Uterus (tissue), 3 donors: ENCODE measurements at regions not wholly inside any gene's neighbourhood (a gene's known extent, or its start where the extent isn't known, plus 50 kb on each side); places are given as distances from the start of the nearest gene placed in this dataset.

Source experiments
- DNase-seq, 2 donors: peaks; one replicate each; pipeline ENCODE4 v3.0.0-alpha.2; 2019 to 2020
- H3K27ac ChIP-seq, 2 donors: fragments of 200-600 bp; sonication (generic); 1 replicate in 1 of 2; 2 replicates in 1 of 2; pipeline ENCODE4 v1.5.1; 2016 to 2018
- H3K27me3 ChIP-seq, 2 donors: fragments of 200-600 bp; sonication (generic); one replicate each; pipeline ENCODE4 v1.5.1; 2018 to 2019; ENCODE audit warnings: control low read depth in 1 of 2
- H3K36me3 ChIP-seq, 2 donors: fragments of 200-600 bp; sonication (generic); one replicate each; pipeline ENCODE4 v1.5.1; 2019; ENCODE audit warnings: control low read depth in 1 of 2
- H3K4me1 ChIP-seq, 2 donors: fragments of 200-600 bp; sonication (generic); one replicate each; pipeline ENCODE4 v1.5.1; 2018 to 2019; ENCODE audit warnings: control low read depth in 1 of 2
- H3K4me3 ChIP-seq, 2 donors: fragments of 200-600 bp; sonication (generic); 1 replicate in 1 of 2; 2 replicates in 1 of 2; pipeline ENCODE4 v1.5.1; 2018 to 2019; ENCODE audit warnings: mild to moderate bottlenecking in 1 of 2
- H3K9me3 ChIP-seq, 2 donors: fragments of 200-600 bp; sonication (generic); one replicate each; pipeline ENCODE4 v1.5.1; 2019; ENCODE audit warnings: control low read depth in 1 of 2
- CTCF ChIP-seq, 4 experiments: fragments of 200-600 bp in 2 of 4; fragments of 450-650 bp in 2 of 4; sonication (generic) in 2 of 4; IDR thresholded peaks; one replicate each; pipeline ENCODE4 v1.5.1; 2016 to 2019; ENCODE audit warnings: antibody characterized with exemption in 4 of 4, mild to moderate bottlenecking in 2 of 4, moderate library complexity in 1 of 4
- POLR2A ChIP-seq, 2 donors: fragments of 450-650 bp; IDR thresholded peaks; one replicate each; pipeline ENCODE4 v1.6.1; 2016; ENCODE audit warnings: antibody characterized with exemption in 2 of 2, mild to moderate bottlenecking in 1 of 2, moderate library complexity in 1 of 2
- intact Hi-C: fragments of 100-400 bp; cut with DNase I; formaldehyde crosslinking; loops from one replicate; pipeline ENCODE4 v1.15.1; 2023; ENCODE audit warnings: low total_unique reads
- donor health status: DM: yes; HTN: yes; CAD: no.

DNA sequence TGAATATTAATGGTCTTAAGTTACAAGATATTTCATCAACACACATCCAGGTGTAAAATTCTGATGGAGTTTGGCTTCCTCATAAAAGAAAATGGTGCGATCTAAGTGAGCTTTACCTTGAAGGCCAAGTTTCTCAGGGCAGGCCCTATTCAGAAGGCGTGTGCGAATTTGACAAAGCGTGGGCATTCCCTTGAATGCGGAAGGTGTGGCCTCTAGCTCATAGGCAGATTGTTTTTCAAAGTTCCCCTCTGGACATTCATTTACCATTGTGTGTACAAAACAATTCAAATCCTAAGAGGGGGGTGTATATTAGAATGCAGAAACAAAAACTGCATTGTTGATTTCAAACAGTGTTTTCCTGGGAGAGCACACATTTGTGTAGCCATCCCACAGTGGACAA is 411.9 kb upstream of the PKN2 start:
- H3K27ac ChIP-seq, result no peak overlapping the region

GRCh38 chr1:88274431-88274830 is 409.6 kb upstream of the PKN2 start:
- intact Hi-C loops, result no loop called here

More for the DNA sequence above, 411.9 kb upstream of the PKN2 start:
- intact Hi-C loops, result no loop called here
- H3K4me3 ChIP-seq, result no peak overlapping the region
- H3K36me3 ChIP-seq, result no peaks in the 10 kb centered on the region
- H3K27me3 ChIP-seq, result no peaks in the 10 kb centered on the region
- no peak for DNase-seq
- no peaks in the 10 kb centered on the region for H3K4me1 ChIP-seq
- H3K9me3 ChIP-seq, result no peaks in the 10 kb centered on the region
- no peak for TF ChIP-seq POLR2A (IDR thresholded peaks at IDR 0.05)

GRCh38 chr1:88275259-88275862 is 408.7 kb upstream of the PKN2 start:
- no peak overlapping the region for H3K27ac ChIP-seq
- no peak for DNase-seq
- no peaks in the 10 kb centered on the region for H3K4me1 ChIP-seq
- no peak overlapping the region for H3K4me3 ChIP-seq
- intact Hi-C loops, result no loop called here
- no peaks in the 10 kb centered on the region for H3K9me3 ChIP-seq
- TF ChIP-seq POLR2A (IDR thresholded peaks at IDR 0.05) (no peak), CTCF (IDR thresholded peaks at IDR 0.05) (no peak)
- no peaks in the 10 kb centered on the region for H3K27me3 ChIP-seq
- no peaks in the 10 kb centered on the region for H3K36me3 ChIP-seq

More at GRCh38 chr1:88274431-88274830, 409.6 kb upstream of the PKN2 start:
- Histone ChIP-seq H3K27me3 (no peaks in the 10 kb centered on the region), H3K27ac (no peak overlapping the region), H3K4me1 (no peaks in the 10 kb centered on the region), H3K36me3 (no peaks in the 10 kb centered on the region), H3K9me3 (no peaks in the 10 kb centered on the region), H3K4me3 (no peak overlapping the region)
- TF ChIP-seq POLR2A (IDR thresholded peaks at IDR 0.05) (no peak), CTCF (IDR thresholded peaks at IDR 0.05) (no peak)
- no peak for DNase-seq

DNA sequence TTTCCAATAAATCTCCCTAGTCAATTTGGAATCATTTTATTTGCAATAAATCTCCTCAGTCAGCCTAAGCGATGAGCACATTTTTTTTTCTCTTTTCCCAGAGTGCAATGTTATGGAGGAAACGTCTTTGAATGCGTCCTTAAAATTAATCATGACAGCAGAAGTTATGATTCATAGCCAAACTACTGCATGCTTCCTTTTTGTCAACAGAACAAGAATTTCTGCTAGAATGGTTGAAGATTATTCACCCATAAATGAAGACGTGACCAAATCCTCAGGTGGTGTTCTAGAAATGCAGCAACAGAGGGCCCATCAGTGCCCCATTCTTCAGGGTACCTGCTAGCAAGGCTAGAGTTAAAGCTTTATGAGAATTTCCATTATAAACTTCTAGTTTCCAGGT is 407.9 kb upstream of the PKN2 start:
- no peak for TF ChIP-seq CTCF (IDR thresholded peaks at IDR 0.05)
- no peak for TF ChIP-seq POLR2A (IDR thresholded peaks at IDR 0.05)
- H3K9me3 ChIP-seq, result no peaks in the 10 kb centered on the region
- H3K4me3 ChIP-seq, result no peak overlapping the region
- H3K27me3 ChIP-seq, result no peaks in the 10 kb centered on the region
- no peak for DNase-seq
- H3K4me1 ChIP-seq, result no peaks in the 10 kb centered on the region
- H3K36me3 ChIP-seq, result no peaks in the 10 kb centered on the region
- intact Hi-C loops, result no loop called here
- H3K27ac ChIP-seq, result no peak overlapping the region

- TF ChIP-seq POLR2A (IDR thresholded peaks at IDR 0.05) (no peak), CTCF (IDR thresholded peaks at IDR 0.05) (no peak)
- intact Hi-C loops, result no loop called here
- DNase-seq, result no peak
- H3K27ac ChIP-seq, result no peak overlapping the region
- H3K9me3 ChIP-seq, result no peaks in the 10 kb centered on the region
- H3K4me1 ChIP-seq, result no peaks in the 10 kb centered on the region
- H3K27me3 ChIP-seq, result peaks cover 0 to 6% of the 10 kb centered on the region in 2 donors
- H3K36me3 ChIP-seq, result no peaks in the 10 kb centered on the region
- H3K4me3 ChIP-seq, result no peak overlapping the region
Measured at GRCh38 chr1:88284066-88284465, 400.0 kb upstream of the PKN2 start.
